SK-N-MC (cell line): ENCODE measurements at regions not wholly inside any gene's neighbourhood (a gene's known extent, or its start where the extent isn't known, plus 50 kb on each side); places are given as distances from the start of the nearest gene placed in this dataset.

Source experiments
- EZH2 ChIP-seq: fragments of 200-600 bp; sonication (generic); IDR thresholded peaks from one replicate; pipeline ENCODE4 v1.6.1; 2017; ENCODE audit warnings: antibody characterized with exemption
- POLR2AphosphoS5 ChIP-seq: IDR thresholded peaks from 2 replicates; pipeline ENCODE4 v1.6.1; 2012; ENCODE audit warnings: mild to moderate bottlenecking, low read depth, low read length, borderline replicate concordance

DNA sequence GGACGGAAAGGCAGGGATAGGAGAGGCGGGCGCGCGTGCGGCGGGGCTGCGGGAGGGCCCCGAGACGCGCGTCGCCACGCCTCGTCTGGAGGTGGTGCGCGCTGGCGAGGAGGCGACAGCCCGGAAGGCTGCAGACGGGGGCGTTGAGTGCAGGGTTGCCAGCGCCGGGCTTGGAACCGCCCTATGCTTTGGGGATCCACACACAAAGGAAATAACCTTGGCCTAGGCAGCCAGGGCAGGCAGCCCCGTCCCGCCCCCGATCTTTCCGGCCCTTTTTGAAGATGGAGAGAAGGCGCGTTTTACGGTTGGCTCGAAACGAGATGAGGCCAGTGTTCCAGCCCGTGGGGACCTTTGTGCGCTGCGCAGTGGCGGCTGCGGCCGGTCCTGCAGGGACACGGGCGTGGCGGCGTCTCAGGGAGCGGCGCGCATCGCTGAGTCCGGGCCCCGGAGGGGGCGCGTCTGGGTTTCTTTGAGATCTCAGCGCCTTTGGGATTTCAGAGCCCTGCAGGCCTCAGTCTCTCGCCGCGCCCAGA is 50.8 kb upstream of the TRIM2 start:
- TF ChIP-seq POLR2AphosphoS5 (peak; percentile 47; the same call in 1 of the 2 replicates), EZH2 (no peak)
